SU-DHL-6 (cell line): ENCODE measurements at regions not wholly inside any gene's neighbourhood (a gene's known extent, or its start where the extent isn't known, plus 50 kb on each side); places are given as distances from the start of the nearest gene placed in this dataset.

Experiments used
- H2AFZ ChIP-seq: fragments of 200-600 bp; sonication (generic); 2 replicates; pipeline ENCODE4 v1.6.1; 2014; ENCODE audit warnings: low read depth, mild to moderate bottlenecking, moderate library complexity, mixed read lengths, antibody characterized with exemption, low read length; ENCODE audit not compliant: severe bottlenecking
- H3F3A ChIP-seq: fragments of 200-600 bp; shearing (Covaris generic); 2 replicates; pipeline ENCODE4 v1.6.0; 2016; ENCODE audit warnings: antibody characterized with exemption, mild to moderate bottlenecking; ENCODE audit not compliant: insufficient read depth
- H3K27ac ChIP-seq: fragments of 200-600 bp; sonication (generic); 2 replicates; pipeline ENCODE4 v1.5.1; 2016; ENCODE audit warnings: low read depth, mild to moderate bottlenecking, low read length, moderate library complexity, mixed read lengths
- H3K27me3 ChIP-seq: fragments of 200-600 bp; sonication (generic), shearing (Covaris generic); 2 replicates; pipeline ENCODE4 v1.6.0; 2014; ENCODE audit warnings: mild to moderate bottlenecking, low read length
- H3K36me3 ChIP-seq: fragments of 200-600 bp; sonication (generic); 2 replicates; pipeline ENCODE4 v1.6.1; 2014; ENCODE audit warnings: mild to moderate bottlenecking, low read length, mixed read lengths
- H3K4me2 ChIP-seq: fragments of 300-600, 200-600 bp; shearing (Covaris generic), sonication (generic); 2 replicates; pipeline ENCODE4 v1.6.0; 2014; ENCODE audit warnings: low read length, low read depth, mild to moderate bottlenecking; ENCODE audit not compliant: poor library complexity, severe bottlenecking
- H3K4me3 ChIP-seq: fragments of 200-600 bp; sonication (generic); 2 replicates; pipeline ENCODE4 v1.5.1; 2014; ENCODE audit warnings: antibody characterized with exemption, low read length, mild to moderate bottlenecking, mixed read lengths; ENCODE audit not compliant: insufficient read depth, poor library complexity, severe bottlenecking
- H3K79me2 ChIP-seq: fragments of 200-600 bp; sonication (generic); 2 replicates; pipeline ENCODE4 v1.6.1; 2014; ENCODE audit warnings: mild to moderate bottlenecking, low read length, moderate library complexity; ENCODE audit not compliant: insufficient read depth
- H3K9ac ChIP-seq: fragments of 200-600 bp; sonication (generic); 2 replicates; pipeline ENCODE4 v1.7.0; 2014; ENCODE audit warnings: mild to moderate bottlenecking, low read length
- H3K9me2 ChIP-seq: fragments of 200-600 bp; sonication (generic); replicated peaks from 2 replicates; pipeline ENCODE4 v1.6.1; 2014; ENCODE audit warnings: low read length; ENCODE audit not compliant: insufficient read depth
- H3K9me3 ChIP-seq: fragments of 200-600 bp; sonication (generic); 2 replicates; pipeline ENCODE4 v1.6.1; 2014; ENCODE audit warnings: low read length, mixed read lengths; ENCODE audit not compliant: insufficient read depth
- H4K20me1 ChIP-seq: fragments of 200-600 bp; sonication (generic); 2 replicates; pipeline ENCODE4 v1.6.1; 2014; ENCODE audit warnings: low read depth, mild to moderate bottlenecking, antibody characterized with exemption, low read length, moderate library complexity, mixed read lengths
- EZH2phosphoT487 ChIP-seq: fragments of 200-600 bp; sonication (generic), shearing (Covaris generic); conservative IDR thresholded peaks from 2 replicates; pipeline ENCODE4 v1.6.1; 2018; ENCODE audit warnings: mild to moderate bottlenecking, antibody characterized with exemption, low read length, moderate library complexity, mixed read lengths
- TF ChIP-seq, protein P1 (sequence below): fragments of 200-600 bp; sonication (generic); IDR thresholded peaks from one replicate; pipeline ENCODE4 v1.5.1; 2017; ENCODE audit warnings: antibody characterized with exemption, mild to moderate bottlenecking, low read length, moderate library complexity; ENCODE audit not compliant: insufficient read depth, poor library complexity, severe bottlenecking

DNA sequence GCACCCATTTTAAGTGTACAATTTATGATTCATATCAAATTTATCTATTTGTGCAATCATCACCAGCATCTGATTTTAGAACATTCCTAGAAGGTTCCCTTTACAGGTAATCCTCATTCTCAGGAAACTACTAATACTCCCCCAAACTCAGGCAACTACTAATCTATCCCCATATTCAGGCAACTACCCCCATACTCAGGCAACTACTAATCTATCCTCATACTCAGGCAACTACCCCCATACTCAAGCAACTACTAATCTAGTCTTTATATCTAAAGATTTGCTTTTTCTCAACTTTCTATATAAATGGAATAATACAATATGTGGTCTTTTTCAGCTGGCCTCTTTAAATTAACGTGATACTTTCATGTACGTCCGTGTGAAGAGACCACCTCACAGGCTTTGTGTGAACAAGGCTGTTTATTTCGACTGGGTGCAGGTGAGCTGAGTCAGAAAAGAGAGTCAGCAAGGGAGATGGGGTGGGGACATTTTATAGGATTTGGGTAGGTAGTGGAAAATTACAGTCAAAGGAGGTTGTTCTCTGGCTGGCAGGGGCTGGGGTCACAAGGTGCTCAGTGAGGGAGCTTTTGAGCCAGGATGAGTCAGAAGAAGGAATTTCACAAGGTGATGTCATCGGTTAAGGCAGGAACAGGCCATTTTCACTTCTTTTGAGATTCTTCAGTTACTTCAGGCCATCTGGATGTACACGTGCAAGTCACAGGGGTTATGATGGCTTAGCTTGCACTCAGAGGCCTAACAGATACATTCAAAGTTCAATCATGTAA, 1444.5 kb upstream of the CADM2 start:
- H4K20me1 ChIP-seq: no peaks in the 10 kb centered on the region
- H3K27me3 ChIP-seq: no peaks in the 10 kb centered on the region
- no peaks in the 10 kb centered on the region; the same call in 1 of the 2 replicates for H3K36me3 ChIP-seq
- TF ChIP-seq, protein P1, sequence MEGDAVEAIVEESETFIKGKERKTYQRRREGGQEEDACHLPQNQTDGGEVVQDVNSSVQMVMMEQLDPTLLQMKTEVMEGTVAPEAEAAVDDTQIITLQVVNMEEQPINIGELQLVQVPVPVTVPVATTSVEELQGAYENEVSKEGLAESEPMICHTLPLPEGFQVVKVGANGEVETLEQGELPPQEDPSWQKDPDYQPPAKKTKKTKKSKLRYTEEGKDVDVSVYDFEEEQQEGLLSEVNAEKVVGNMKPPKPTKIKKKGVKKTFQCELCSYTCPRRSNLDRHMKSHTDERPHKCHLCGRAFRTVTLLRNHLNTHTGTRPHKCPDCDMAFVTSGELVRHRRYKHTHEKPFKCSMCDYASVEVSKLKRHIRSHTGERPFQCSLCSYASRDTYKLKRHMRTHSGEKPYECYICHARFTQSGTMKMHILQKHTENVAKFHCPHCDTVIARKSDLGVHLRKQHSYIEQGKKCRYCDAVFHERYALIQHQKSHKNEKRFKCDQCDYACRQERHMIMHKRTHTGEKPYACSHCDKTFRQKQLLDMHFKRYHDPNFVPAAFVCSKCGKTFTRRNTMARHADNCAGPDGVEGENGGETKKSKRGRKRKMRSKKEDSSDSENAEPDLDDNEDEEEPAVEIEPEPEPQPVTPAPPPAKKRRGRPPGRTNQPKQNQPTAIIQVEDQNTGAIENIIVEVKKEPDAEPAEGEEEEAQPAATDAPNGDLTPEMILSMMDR: no peak
- TF ChIP-seq EZH2phosphoT487: no peak
- H3F3A ChIP-seq: no peaks in the 10 kb centered on the region
- no peak overlapping the region for H3K4me2 ChIP-seq
- no peak overlapping the region for H2AFZ ChIP-seq
- H3K4me3 ChIP-seq: no peak overlapping the region
- no peaks in the 10 kb centered on the region for H3K9me2 ChIP-seq
- no peaks in the 10 kb centered on the region for H3K9me3 ChIP-seq
- no peak overlapping the region for H3K27ac ChIP-seq
- no peaks in the 10 kb centered on the region for H3K79me2 ChIP-seq
- H3K9ac ChIP-seq: no peak overlapping the region

DNA sequence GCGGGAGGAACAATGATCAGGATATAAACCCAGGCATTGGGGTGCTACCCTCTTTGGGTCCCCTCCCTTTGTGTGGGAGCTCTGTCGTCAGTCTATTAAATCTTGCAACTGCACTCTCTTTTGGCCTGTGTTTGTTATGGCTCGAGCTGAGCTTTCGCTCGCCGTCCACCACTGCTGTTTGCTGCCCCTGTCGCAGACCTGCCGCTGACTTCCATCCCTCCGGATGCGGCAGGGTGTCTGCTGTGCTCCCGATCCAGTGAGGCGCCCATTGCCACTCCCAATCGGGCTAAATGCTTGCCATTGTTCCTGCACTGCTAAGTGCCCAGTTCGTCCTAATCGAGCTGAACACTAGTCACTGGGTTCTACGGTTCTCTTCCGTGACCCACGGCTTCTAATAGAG, 1443.7 kb upstream of the CADM2 start:
- H2AFZ ChIP-seq: no peak overlapping the region
- no peaks in the 10 kb centered on the region for H3K9me2 ChIP-seq
- no peaks in the 10 kb centered on the region for H3K9me3 ChIP-seq
- no peak overlapping the region for H3K4me3 ChIP-seq
- H3K36me3 ChIP-seq: no peaks in the 10 kb centered on the region; the same call in 1 of the 2 replicates
- H3F3A ChIP-seq: no peaks in the 10 kb centered on the region
- no peak overlapping the region for H3K27ac ChIP-seq
- no peaks in the 10 kb centered on the region for H4K20me1 ChIP-seq
- TF ChIP-seq, protein P1: no peak
- TF ChIP-seq EZH2phosphoT487: no peak
- no peak overlapping the region for H3K9ac ChIP-seq
- no peaks in the 10 kb centered on the region for H3K27me3 ChIP-seq
- H3K4me2 ChIP-seq: no peak overlapping the region
- H3K79me2 ChIP-seq: no peaks in the 10 kb centered on the region

DNA sequence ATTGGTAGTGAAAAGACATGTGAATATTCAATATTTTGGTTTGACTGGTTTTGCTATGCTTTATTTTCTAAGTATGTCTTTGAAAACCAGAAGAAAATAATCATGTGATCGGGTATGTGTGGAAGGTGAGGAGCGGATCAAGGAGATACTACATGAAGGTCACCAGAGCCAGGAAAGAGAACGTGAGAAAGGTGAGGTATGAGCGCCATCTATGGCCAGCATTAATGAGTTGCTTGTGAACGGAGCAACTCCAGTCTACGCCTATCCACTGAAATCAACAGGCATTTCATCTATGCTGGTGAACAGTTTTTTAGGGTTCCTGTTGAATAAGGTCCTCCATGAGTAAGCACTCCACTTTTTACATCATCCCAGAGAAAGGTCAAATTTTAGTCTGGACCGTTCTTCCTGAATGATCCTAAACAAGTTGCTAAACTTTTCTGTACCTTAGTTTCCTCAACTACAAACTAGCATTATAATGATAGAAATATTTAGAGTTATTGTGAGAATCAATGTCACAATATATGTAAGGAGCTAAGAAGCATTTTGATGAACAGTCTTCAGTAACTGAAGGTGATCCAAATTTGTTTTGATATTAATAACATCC, 1435.2 kb upstream of the CADM2 start:
- peak overlapping the region; percentile 24 for H3K4me2 ChIP-seq
- no peak overlapping the region for H3K4me3 ChIP-seq
- no peaks in the 10 kb centered on the region for H3K9me2 ChIP-seq
- no peaks in the 10 kb centered on the region for H3K36me3 ChIP-seq
- no peak overlapping the region for H3K27ac ChIP-seq
- H3K27me3 ChIP-seq: no peaks in the 10 kb centered on the region
- H3K9ac ChIP-seq: no peak overlapping the region
- no peaks in the 10 kb centered on the region for H3K9me3 ChIP-seq
- H4K20me1 ChIP-seq: no peaks in the 10 kb centered on the region
- TF ChIP-seq, protein P1: peak; percentile 49
- TF ChIP-seq EZH2phosphoT487: no peak
- no peaks in the 10 kb centered on the region for H3K79me2 ChIP-seq
- H2AFZ ChIP-seq: peak overlapping the region; percentile 75
- no peaks in the 10 kb centered on the region; the same call in 1 of the 2 replicates for H3F3A ChIP-seq
